Panc1 (cell line): ENCODE measurements at regions not wholly inside any gene's neighbourhood (a gene's known extent, or its start where the extent isn't known, plus 50 kb on each side); places are given as distances from the start of the nearest gene placed in this dataset.

ENCODE experiments used
- ATAC-seq: fragments of 200-7000 bp; cut with Tn5 transposase; 2 replicates; pipeline ENCODE4 v1.9.1; 2020; ENCODE audit warnings: mild to moderate bottlenecking, moderate library complexity
- BruUV-seq: library from RNA; stranded (reverse); fragments of 400-500 nt; replicated peaks from 2 replicates; lab custom pipeline; 2021; lab: Mats Ljungman, UMichigan
- CTCF ChIA-PET: fragments of 300-600 bp; sonication (Branson Sonifier 250); formaldehyde crosslinking; loops from one replicate; lab custom pipeline; 2022; ENCODE audit warnings: antibody characterized with exemption; lab: Charles Lee
- POLR2A ChIA-PET: fragments of 300-600 bp; sonication (Branson Sonifier 250); formaldehyde crosslinking; loops from one replicate; lab custom pipeline; 2022; ENCODE audit warnings: antibody characterized with exemption; lab: Charles Lee
- DNase-seq: peaks from one replicate; pipeline ENCODE4 v3.0.0-alpha.2; 2010; ENCODE audit warnings: low read depth, low spot score
- H3K27ac ChIP-seq: 2 replicates; pipeline ENCODE4 v1.5.1; 2011; ENCODE audit warnings: mild to moderate bottlenecking, low read length, inconsistent platforms
- H3K27me3 ChIP-seq: fragments of 200-500 bp; sonication (Bioruptor generic); 2 replicates; pipeline ENCODE4 v1.6.0; 2014; ENCODE audit warnings: low read length, inconsistent platforms; ENCODE audit not compliant: control insufficient read depth, insufficient read depth
- H3K36me3 ChIP-seq: fragments of 200-500 bp; sonication (Bioruptor generic); 2 replicates; pipeline ENCODE4 v1.5.1; 2014; ENCODE audit warnings: inconsistent platforms, mild to moderate bottlenecking, low read length, moderate library complexity; ENCODE audit not compliant: control insufficient read depth, insufficient read depth
- H3K4me1 ChIP-seq: 2 replicates; pipeline ENCODE4 v1.5.1; 2011; ENCODE audit warnings: inconsistent platforms, mild to moderate bottlenecking, low read length, moderate library complexity; ENCODE audit not compliant: control insufficient read depth, insufficient read depth
- H3K4me3 ChIP-seq, 2 experiments: 2 replicates each; pipeline ENCODE4 v1.5.1; 2011 to 2012; ENCODE audit warnings: low read depth in 2 of 2, low read length in 2 of 2, mild to moderate bottlenecking in 2 of 2, inconsistent platforms in 1 of 2, moderate library complexity in 1 of 2
- H3K9me3 ChIP-seq: fragments of 200-500 bp; sonication (Bioruptor generic); 2 replicates; pipeline ENCODE4 v1.5.1; 2014; ENCODE audit warnings: low read depth, mild to moderate bottlenecking, inconsistent platforms, low read length, moderate library complexity; ENCODE audit not compliant: control insufficient read depth, insufficient read depth
- CTCF ChIP-seq: fragments of 450-650 bp; IDR thresholded peaks from 2 replicates; pipeline ENCODE4 v1.5.1; 2017; ENCODE audit warnings: mild to moderate bottlenecking
- POLR2AphosphoS5 ChIP-seq: IDR thresholded peaks from 2 replicates; pipeline ENCODE4 v1.6.1; 2012; ENCODE audit warnings: mild to moderate bottlenecking, low read depth, low read length, moderate library complexity
- REST ChIP-seq, 2 experiments: IDR thresholded peaks; 2 replicates each; pipeline ENCODE4 v1.6.1; 2011 to 2012; ENCODE audit warnings: low read depth in 2 of 2, control low read depth in 1 of 2, low read length in 1 of 2, mild to moderate bottlenecking in 1 of 2, moderate library complexity in 1 of 2; ENCODE audit not compliant: insufficient read depth in 1 of 2
- SIN3A ChIP-seq: IDR thresholded peaks from 2 replicates; pipeline ENCODE4 v1.6.1; 2012; ENCODE audit warnings: low read depth, mild to moderate bottlenecking, low read length, moderate library complexity, borderline replicate concordance; ENCODE audit not compliant: insufficient read depth
- TCF7L2 ChIP-seq: IDR thresholded peaks from 2 replicates; pipeline ENCODE4 v1.6.1; 2011; ENCODE audit warnings: mild to moderate bottlenecking, low read depth, low read length, inconsistent platforms
- in situ Hi-C: cut with HindIII; loops from 2 replicates; pipeline ENCODE4 v1.10.0; 2016; ENCODE audit warnings: low sequenced_read_pairs, low pct_unique_long_range_greater_than_20kb
- intact Hi-C: fragments of 100-400 bp; cut with micrococcal nuclease; formaldehyde crosslinking; loops from one replicate; pipeline ENCODE4 v1.10.0; 2022; ENCODE audit not compliant: unreplicated experiment

GRCh38 chr11:12618743-12619540, 55.3 kb upstream of the TEAD1 start:
- intact Hi-C loops = no loop called here
- Histone ChIP-seq H3K4me1 (no peaks in the 10 kb centered on the region), H3K9me3 (no peaks in the 10 kb centered on the region; the same call in 1 of the 2 replicates), H3K27ac (no peak overlapping the region), H3K36me3 (no peaks in the 10 kb centered on the region), H3K27me3 (no peaks in the 10 kb centered on the region; the same call in 1 of the 2 replicates), H3K4me3 (no peak overlapping the region)
- ATAC-seq (no peak), DNase-seq (no peak)
- BruUV-seq = no TSS peak
- no peak for TF ChIP-seq SIN3A
- TF ChIP-seq CTCF = no peak
- no peak for TF ChIP-seq REST (IDR thresholded peaks at IDR 0.05; ENCODE audit: insufficient read depth in 1 of 2, low read depth in 2 of 2, low read length in 1 of 2)
- TF ChIP-seq POLR2AphosphoS5 = no peak
- TF ChIP-seq TCF7L2 = no peak
- POLR2A ChIA-PET = no interaction called here
- in situ Hi-C loops = no loop called here
- CTCF ChIA-PET = no interaction called here

- TF ChIP-seq TCF7L2 = no peak
- no peak for TF ChIP-seq CTCF
- no peak for TF ChIP-seq SIN3A
- TF ChIP-seq REST (IDR thresholded peaks at IDR 0.05; ENCODE audit: insufficient read depth in 1 of 2, low read depth in 2 of 2, low read length in 1 of 2) = no peak
- TF ChIP-seq POLR2AphosphoS5 = no peak
- intact Hi-C loops = no loop called here
These were observed 50.4 kb upstream of the TEAD1 start for GRCh38 chr11:12623869-12624268.

More at GRCh38 chr11:12623869-12624268, 50.4 kb upstream of the TEAD1 start:
- H3K4me1 ChIP-seq = no peaks in the 10 kb centered on the region
- H3K27ac ChIP-seq = no peak overlapping the region
- H3K36me3 ChIP-seq = no peaks in the 10 kb centered on the region
- ChIA-PET CTCF (no interaction called here), POLR2A (no interaction called here)
- no peak overlapping the region for H3K4me3 ChIP-seq
- ATAC-seq (no peak), DNase-seq (no peak)
- in situ Hi-C loops = no loop called here
- H3K9me3 ChIP-seq = no peaks in the 10 kb centered on the region; the same call in 1 of the 2 replicates
- BruUV-seq = no TSS peak
- H3K27me3 ChIP-seq = no peaks in the 10 kb centered on the region; the same call in 1 of the 2 replicates
